ENCODE measurements at regions not wholly inside any gene's neighbourhood (a gene's known extent, or its start where the extent isn't known, plus 50 kb on each side); places are given as distances from the start of the nearest gene placed in this dataset.
"Not testable (repeated sequence)": the region's sequence is repeated elsewhere in the genome, so short reads cannot be mapped to it uniquely, and the experiment has no call there.

DNA sequence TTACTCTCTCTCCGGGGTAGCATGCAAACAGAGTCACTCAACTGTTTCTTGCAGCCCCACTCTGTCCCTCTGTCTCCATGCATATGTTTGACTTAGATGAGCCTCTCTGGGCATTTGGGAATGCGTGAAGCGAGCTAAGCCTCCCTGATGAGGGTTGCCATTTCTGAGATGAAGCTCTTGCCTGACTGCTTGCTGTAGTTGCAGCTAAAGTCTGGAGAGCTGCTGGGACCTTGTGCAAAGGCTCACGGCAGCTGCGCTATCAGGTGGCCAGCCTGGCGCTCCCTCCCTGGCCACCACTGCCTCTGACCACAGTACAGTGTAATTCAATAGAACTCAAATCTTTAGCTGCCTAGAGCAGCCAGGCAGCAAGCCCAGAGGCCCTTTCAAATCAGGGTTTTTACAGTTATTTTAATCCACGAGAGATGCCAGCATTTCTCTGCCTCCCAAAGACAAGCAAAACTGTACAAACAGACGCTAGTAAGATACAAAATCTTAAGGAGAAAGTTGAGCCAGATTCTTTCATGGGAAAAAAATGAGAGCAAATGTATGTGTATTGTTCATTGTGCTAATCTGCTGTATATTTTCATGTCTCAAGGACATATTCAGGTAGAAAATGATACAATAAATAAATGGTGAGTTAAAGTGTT lies 694.6 kb downstream of the PRIM2 start:
- H3K4me3 ChIP-seq (ENCODE audit: low read length); H3K79me2 ChIP-seq (ENCODE audit: low read length); H3K4me1 ChIP-seq (ENCODE audit: low read length); H2AFZ ChIP-seq (ENCODE audit: low read depth, low read length); H3K36me3 ChIP-seq (replicated peaks; ENCODE audit: low read depth, low read length); H3K27ac ChIP-seq (ENCODE audit: low read length); H3K4me2 ChIP-seq (ENCODE audit: low read length); H4K20me1 ChIP-seq (ENCODE audit: insufficient read depth, low read length); H3K27me3 ChIP-seq (ENCODE audit: low read depth, low read length); H3K9me3 ChIP-seq (ENCODE audit: insufficient read depth, low read length); H3K9ac ChIP-seq (ENCODE audit: low read length): not testable (repeated sequence)

GRCh38 chr6:58016614-58017013 lies 699.2 kb downstream of the PRIM2 start:
- not testable (repeated sequence) for H2AFZ ChIP-seq (ENCODE audit: low read depth, low read length); H3K4me2 ChIP-seq (ENCODE audit: low read length); H3K36me3 ChIP-seq (replicated peaks; ENCODE audit: low read depth, low read length); H3K27ac ChIP-seq (ENCODE audit: low read length); H3K4me3 ChIP-seq (ENCODE audit: low read length); H3K79me2 ChIP-seq (ENCODE audit: low read length); H3K27me3 ChIP-seq (ENCODE audit: low read depth, low read length); H3K9me3 ChIP-seq (ENCODE audit: insufficient read depth, low read length); H4K20me1 ChIP-seq (ENCODE audit: insufficient read depth, low read length); H3K4me1 ChIP-seq (ENCODE audit: low read length); H3K9ac ChIP-seq (ENCODE audit: low read length)

GRCh38 chr6:58028188-58028587 lies 710.8 kb downstream of the PRIM2 start:
- not testable (repeated sequence) for H3K27me3 ChIP-seq (ENCODE audit: low read depth, low read length); H2AFZ ChIP-seq (ENCODE audit: low read depth, low read length); H4K20me1 ChIP-seq (ENCODE audit: insufficient read depth, low read length); H3K4me3 ChIP-seq (ENCODE audit: low read length); H3K9ac ChIP-seq (ENCODE audit: low read length); H3K4me2 ChIP-seq (ENCODE audit: low read length); H3K9me3 ChIP-seq (ENCODE audit: insufficient read depth, low read length); H3K4me1 ChIP-seq (ENCODE audit: low read length); H3K27ac ChIP-seq (ENCODE audit: low read length); H3K36me3 ChIP-seq (replicated peaks; ENCODE audit: low read depth, low read length); H3K79me2 ChIP-seq (ENCODE audit: low read length)

- H3K9ac ChIP-seq (ENCODE audit: low read length); H3K4me1 ChIP-seq (ENCODE audit: low read length); H3K4me2 ChIP-seq (ENCODE audit: low read length); H2AFZ ChIP-seq (ENCODE audit: low read depth, low read length); H4K20me1 ChIP-seq (ENCODE audit: insufficient read depth, low read length); H3K27me3 ChIP-seq (ENCODE audit: low read depth, low read length); H3K79me2 ChIP-seq (ENCODE audit: low read length); H3K4me3 ChIP-seq (ENCODE audit: low read length); H3K27ac ChIP-seq (ENCODE audit: low read length); H3K36me3 ChIP-seq (replicated peaks; ENCODE audit: low read depth, low read length); H3K9me3 ChIP-seq (ENCODE audit: insufficient read depth, low read length): not testable (repeated sequence)
Observed at GRCh38 chr6:58038213-58038612, 720.8 kb downstream of the PRIM2 start.

DNA sequence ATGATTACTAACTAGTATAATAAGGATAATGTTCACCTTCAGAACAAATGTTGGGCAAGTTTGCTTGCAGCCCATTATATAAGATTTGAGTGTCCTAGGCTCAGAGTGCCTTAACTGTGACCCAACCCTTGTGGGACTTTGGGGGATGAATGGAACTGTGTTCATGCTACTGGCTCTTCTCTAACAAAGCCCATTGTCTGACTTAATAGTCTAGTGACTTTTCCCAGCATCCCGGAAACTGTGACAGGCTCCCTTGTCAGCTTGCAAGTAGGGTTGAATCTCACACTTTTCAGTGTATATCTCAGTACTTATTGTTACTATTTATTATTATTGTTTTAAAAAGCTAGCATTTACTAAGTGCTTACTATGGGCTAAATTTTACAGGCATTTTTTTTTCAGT lies 729.2 kb downstream of the PRIM2 start:
- H3K4me1 ChIP-seq (ENCODE audit: low read length); H3K36me3 ChIP-seq (replicated peaks; ENCODE audit: low read depth, low read length); H3K27ac ChIP-seq (ENCODE audit: low read length); H2AFZ ChIP-seq (ENCODE audit: low read depth, low read length); H4K20me1 ChIP-seq (ENCODE audit: insufficient read depth, low read length); H3K79me2 ChIP-seq (ENCODE audit: low read length); H3K27me3 ChIP-seq (ENCODE audit: low read depth, low read length); H3K9ac ChIP-seq (ENCODE audit: low read length); H3K4me3 ChIP-seq (ENCODE audit: low read length); H3K4me2 ChIP-seq (ENCODE audit: low read length); H3K9me3 ChIP-seq (ENCODE audit: insufficient read depth, low read length): not testable (repeated sequence)

- not testable (repeated sequence) for H3K4me2 ChIP-seq (ENCODE audit: low read length); H2AFZ ChIP-seq (ENCODE audit: low read depth, low read length); H3K4me3 ChIP-seq (ENCODE audit: low read length); H3K27ac ChIP-seq (ENCODE audit: low read length); H3K4me1 ChIP-seq (ENCODE audit: low read length); H3K27me3 ChIP-seq (ENCODE audit: low read depth, low read length); H3K9me3 ChIP-seq (ENCODE audit: insufficient read depth, low read length); H3K9ac ChIP-seq (ENCODE audit: low read length); H3K79me2 ChIP-seq (ENCODE audit: low read length); H3K36me3 ChIP-seq (replicated peaks; ENCODE audit: low read depth, low read length); H4K20me1 ChIP-seq (ENCODE audit: insufficient read depth, low read length)
Observed at GRCh38 chr6:58047389-58047788, 730.0 kb downstream of the PRIM2 start.

GRCh38 chr6:58047865-58048264 lies 730.4 kb downstream of the PRIM2 start:
- not testable (repeated sequence) for H3K36me3 ChIP-seq (replicated peaks; ENCODE audit: low read depth, low read length); H3K79me2 ChIP-seq (ENCODE audit: low read length); H3K4me1 ChIP-seq (ENCODE audit: low read length); H3K4me3 ChIP-seq (ENCODE audit: low read length); H3K27ac ChIP-seq (ENCODE audit: low read length); H3K27me3 ChIP-seq (ENCODE audit: low read depth, low read length); H3K9me3 ChIP-seq (ENCODE audit: insufficient read depth, low read length); H4K20me1 ChIP-seq (ENCODE audit: insufficient read depth, low read length); H3K9ac ChIP-seq (ENCODE audit: low read length); H2AFZ ChIP-seq (ENCODE audit: low read depth, low read length); H3K4me2 ChIP-seq (ENCODE audit: low read length)

GRCh38 chr6:58055465-58056176 lies 738.2 kb downstream of the PRIM2 start:
- not testable (repeated sequence) for H3K79me2 ChIP-seq (ENCODE audit: low read length); H3K36me3 ChIP-seq (replicated peaks; ENCODE audit: low read depth, low read length); H3K27me3 ChIP-seq (ENCODE audit: low read depth, low read length); H3K4me3 ChIP-seq (ENCODE audit: low read length); H3K27ac ChIP-seq (ENCODE audit: low read length); H4K20me1 ChIP-seq (ENCODE audit: insufficient read depth, low read length); H3K4me1 ChIP-seq (ENCODE audit: low read length); H3K9me3 ChIP-seq (ENCODE audit: insufficient read depth, low read length); H2AFZ ChIP-seq (ENCODE audit: low read depth, low read length); H3K4me2 ChIP-seq (ENCODE audit: low read length); H3K9ac ChIP-seq (ENCODE audit: low read length)

GRCh38 chr6:58059701-58060100 lies 742.3 kb downstream of the PRIM2 start:
- not testable (repeated sequence) for H3K27ac ChIP-seq (ENCODE audit: low read length); H3K79me2 ChIP-seq (ENCODE audit: low read length); H3K4me1 ChIP-seq (ENCODE audit: low read length); H3K9ac ChIP-seq (ENCODE audit: low read length); H3K4me3 ChIP-seq (ENCODE audit: low read length); H2AFZ ChIP-seq (ENCODE audit: low read depth, low read length); H3K27me3 ChIP-seq (ENCODE audit: low read depth, low read length); H3K9me3 ChIP-seq (ENCODE audit: insufficient read depth, low read length); H3K4me2 ChIP-seq (ENCODE audit: low read length); H3K36me3 ChIP-seq (replicated peaks; ENCODE audit: low read depth, low read length); H4K20me1 ChIP-seq (ENCODE audit: insufficient read depth, low read length)

- not testable (repeated sequence) for H3K36me3 ChIP-seq (replicated peaks; ENCODE audit: low read depth, low read length); H3K4me2 ChIP-seq (ENCODE audit: low read length); H3K9ac ChIP-seq (ENCODE audit: low read length); H3K27ac ChIP-seq (ENCODE audit: low read length); H3K9me3 ChIP-seq (ENCODE audit: insufficient read depth, low read length); H2AFZ ChIP-seq (ENCODE audit: low read depth, low read length); H3K4me3 ChIP-seq (ENCODE audit: low read length); H4K20me1 ChIP-seq (ENCODE audit: insufficient read depth, low read length); H3K79me2 ChIP-seq (ENCODE audit: low read length); H3K4me1 ChIP-seq (ENCODE audit: low read length); H3K27me3 ChIP-seq (ENCODE audit: low read depth, low read length)
Observed at GRCh38 chr6:58063542-58063941, 746.1 kb downstream of the PRIM2 start.

Data from OCI-LY3 (cell line).